OCI-LY3 (cell line): ENCODE measurements at regions not wholly inside any gene's neighbourhood (a gene's known extent, or its start where the extent isn't known, plus 50 kb on each side); places are given as distances from the start of the nearest gene placed in this dataset.

ENCODE experiments used
- CTCF ChIP-seq: fragments of 200-600, 300-600 bp; sonication (generic); IDR thresholded peaks from 2 replicates; pipeline ENCODE4 v1.5.1; 2014; ENCODE audit warnings: antibody characterized with exemption, low read length, low read depth
- EZH2phosphoT487 ChIP-seq: fragments of 200-600 bp; shearing (Covaris generic); IDR thresholded peaks from 2 replicates; pipeline ENCODE4 v1.6.1; 2018; ENCODE audit warnings: antibody characterized with exemption, mixed run types, low read depth

GRCh38 chr2:160576054-160576499, 82.5 kb upstream of the RBMS1 start:
- TF ChIP-seq CTCF, result no peak
- TF ChIP-seq EZH2phosphoT487, result no peak
